ENCODE measurements at regions not wholly inside any gene's neighbourhood (a gene's known extent, or its start where the extent isn't known, plus 50 kb on each side); places are given as distances from the start of the nearest gene placed in this dataset.

- no peak for DNase-seq (ENCODE audit: low read depth)
These were observed 460.5 kb downstream of the BRD1 start for GRCh38 chr22:49367041-49367697.

GRCh38 chr22:49366437-49366836 is 461.2 kb downstream of the BRD1 start:
- no peak for DNase-seq (ENCODE audit: low read depth)

GRCh38 chr22:49365910-49366309 is 461.8 kb downstream of the BRD1 start:
- DNase-seq (ENCODE audit: low read depth), result no peak

GRCh38 chr22:49365191-49365837 is 462.4 kb downstream of the BRD1 start:
- DNase-seq (ENCODE audit: low read depth), result no peak

- no peak for DNase-seq (ENCODE audit: low read depth)
These were observed 463.3 kb downstream of the BRD1 start for GRCh38 chr22:49364398-49364797.

- DNase-seq (ENCODE audit: low read depth), result no peak
These were observed 464.0 kb downstream of the BRD1 start for GRCh38 chr22:49363526-49364230.

GRCh38 chr22:49362211-49362839 is 465.3 kb downstream of the BRD1 start:
- DNase-seq (ENCODE audit: low read depth), result no peak

GRCh38 chr22:49361164-49361563 is 466.5 kb downstream of the BRD1 start:
- no peak for DNase-seq (ENCODE audit: low read depth)

GRCh38 chr22:49360746-49361145 is 466.9 kb downstream of the BRD1 start:
- no peak for DNase-seq (ENCODE audit: low read depth)

GRCh38 chr22:49359076-49359475 is 468.6 kb downstream of the BRD1 start:
- no peak for DNase-seq (ENCODE audit: low read depth)

- DNase-seq (ENCODE audit: low read depth), result no peak
These were observed 469.8 kb downstream of the BRD1 start for GRCh38 chr22:49357661-49358440.

- no peak for DNase-seq (ENCODE audit: low read depth)
These were observed 471.2 kb downstream of the BRD1 start for GRCh38 chr22:49356428-49356827.

GRCh38 chr22:49355211-49355920 is 472.3 kb downstream of the BRD1 start:
- DNase-seq (ENCODE audit: low read depth), result no peak

- no peak for DNase-seq (ENCODE audit: low read depth)
These were observed 473.0 kb downstream of the BRD1 start for GRCh38 chr22:49354516-49355210.

- DNase-seq (ENCODE audit: low read depth), result no peak
These were observed 474.4 kb downstream of the BRD1 start for GRCh38 chr22:49353235-49353634.

GRCh38 chr22:49352361-49353169 is 475.1 kb downstream of the BRD1 start:
- DNase-seq (ENCODE audit: low read depth), result no peak

- no peak for DNase-seq (ENCODE audit: low read depth)
These were observed 475.9 kb downstream of the BRD1 start for GRCh38 chr22:49351761-49352227.

GRCh38 chr22:49350441-49351121 is 477.1 kb downstream of the BRD1 start:
- DNase-seq (ENCODE audit: low read depth), result no peak

- no peak for DNase-seq (ENCODE audit: low read depth)
These were observed 477.8 kb downstream of the BRD1 start for GRCh38 chr22:49349841-49350381.

All from stimulated activated CD8-positive, alpha-beta memory T cell treated with anti-CD3 and anti-CD28 coated beads, Interleukin-12 subunit alpha, Interleukin-12 subunit beta, amount 100 ng/mL, for 4 hours (primary cell).